Osteoblast (primary cell): ENCODE measurements at regions not wholly inside any gene's neighbourhood (a gene's known extent, or its start where the extent isn't known, plus 50 kb on each side); places are given as distances from the start of the nearest gene placed in this dataset.
"Not testable (repeated sequence)": the region's sequence is repeated elsewhere in the genome, so short reads cannot be mapped to it uniquely, and the experiment has no call there.

Source experiments
- DNase-seq: peaks from one replicate; pipeline ENCODE4 v3.0.0; 2011; ENCODE audit warnings: low spot score, mixed read lengths; ENCODE audit not compliant: insufficient read length; ENCODE audit errors: missing footprints
- H2AFZ ChIP-seq: 2 replicates; pipeline ENCODE4 v1.6.0; 2011; ENCODE audit warnings: mild to moderate bottlenecking, low read length
- H3K27ac ChIP-seq: 2 replicates; pipeline ENCODE4 v1.5.1; 2011; ENCODE audit warnings: mild to moderate bottlenecking, low read depth, low read length, moderate library complexity
- H3K27me3 ChIP-seq: 2 replicates; pipeline ENCODE4 v1.6.0; 2012; ENCODE audit warnings: mild to moderate bottlenecking, control low read depth, inconsistent platforms, low read length, moderate library complexity; ENCODE audit not compliant: insufficient read depth
- H3K36me3 ChIP-seq: 2 replicates; pipeline ENCODE4 v1.5.1; 2011; ENCODE audit warnings: mild to moderate bottlenecking, low read length, control low read depth, moderate library complexity; ENCODE audit not compliant: insufficient read depth
- H3K4me1 ChIP-seq: 2 replicates; pipeline ENCODE4 v1.5.1; 2011; ENCODE audit warnings: mild to moderate bottlenecking, low read length, control low read depth, moderate library complexity; ENCODE audit not compliant: insufficient read depth
- H3K4me2 ChIP-seq: 2 replicates; pipeline ENCODE4 v1.6.0; 2011; ENCODE audit warnings: mild to moderate bottlenecking, low read length; ENCODE audit not compliant: insufficient read depth
- H3K4me3 ChIP-seq: fragments of 200-600 bp; sonication (generic); 3 replicates; pipeline ENCODE4 v1.5.1; 2012; ENCODE audit warnings: mild to moderate bottlenecking, low read length, inconsistent platforms; ENCODE audit not compliant: insufficient read depth
- H3K79me2 ChIP-seq: 2 replicates; pipeline ENCODE4 v1.6.0; 2012; ENCODE audit warnings: mild to moderate bottlenecking, low read length, control low read depth, inconsistent platforms; ENCODE audit not compliant: insufficient read depth
- H3K9me3 ChIP-seq: 2 replicates; pipeline ENCODE4 v1.5.1; 2011; ENCODE audit warnings: low read depth, low read length, control low read depth
- H4K20me1 ChIP-seq: 2 replicates; pipeline ENCODE4 v1.6.0; 2012; ENCODE audit warnings: mild to moderate bottlenecking, low read length, control low read depth; ENCODE audit not compliant: insufficient read depth

GRCh38 chr2:87653373-87653772, 94.5 kb upstream of the PLGLB2 start:
- not testable (repeated sequence) for H3K79me2 ChIP-seq, H3K27me3 ChIP-seq, H3K4me3 ChIP-seq, H3K9me3 ChIP-seq, H4K20me1 ChIP-seq, H3K27ac ChIP-seq, H3K4me1 ChIP-seq, H3K36me3 ChIP-seq, H3K4me2 ChIP-seq, DNase-seq, H2AFZ ChIP-seq

GRCh38 chr2:87654136-87654814, 93.6 kb upstream of the PLGLB2 start:
- not testable (repeated sequence) for H4K20me1 ChIP-seq, H3K27me3 ChIP-seq, H3K36me3 ChIP-seq, H3K4me3 ChIP-seq, H3K9me3 ChIP-seq, H3K4me2 ChIP-seq, H3K79me2 ChIP-seq, H3K27ac ChIP-seq, H3K4me1 ChIP-seq, H2AFZ ChIP-seq, DNase-seq

DNA sequence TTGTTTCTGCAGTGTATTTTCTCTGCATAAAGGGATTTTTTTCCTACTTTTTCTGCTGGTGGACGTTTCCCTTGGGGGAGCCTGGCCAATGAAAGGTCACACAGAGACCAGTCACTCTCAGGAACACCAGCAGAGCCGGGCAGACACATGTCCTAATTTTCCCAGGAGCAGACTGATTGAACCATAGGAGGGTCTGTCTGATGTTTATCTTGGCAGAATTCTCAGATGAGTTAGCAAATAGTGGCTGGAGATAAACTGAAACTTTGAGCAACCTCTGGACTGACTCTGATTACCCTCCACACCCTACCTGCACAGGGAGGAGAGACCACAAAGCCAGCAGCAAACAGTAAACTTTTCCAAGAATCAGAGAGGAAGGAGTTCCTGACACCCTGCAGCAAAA, 90.0 kb upstream of the PLGLB2 start:
- not testable (repeated sequence) for H3K27me3 ChIP-seq, H3K36me3 ChIP-seq, H3K4me3 ChIP-seq, H3K4me2 ChIP-seq, H3K9me3 ChIP-seq, H2AFZ ChIP-seq, H3K4me1 ChIP-seq, H3K79me2 ChIP-seq, H4K20me1 ChIP-seq, DNase-seq, H3K27ac ChIP-seq

DNA sequence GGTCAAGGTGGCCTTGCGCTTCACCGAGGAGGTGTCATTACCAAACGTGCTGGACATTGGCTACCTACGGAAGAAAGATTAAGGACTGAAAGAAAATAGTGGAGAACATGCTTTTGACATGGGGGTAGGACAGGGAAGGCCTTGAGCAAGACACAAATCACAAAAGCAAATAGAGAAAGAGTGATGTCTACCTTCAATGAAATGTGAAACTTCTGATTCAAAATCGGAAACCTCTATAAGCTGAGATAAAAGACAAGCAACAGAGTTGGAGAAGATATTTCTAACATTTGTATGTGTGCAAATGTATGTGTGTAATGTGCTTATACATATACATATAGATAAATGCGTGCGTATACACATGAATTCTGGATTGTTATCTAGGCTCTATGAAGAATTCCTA, 89.5 kb upstream of the PLGLB2 start:
- H3K4me1 ChIP-seq, H3K36me3 ChIP-seq, H3K9me3 ChIP-seq, H3K27ac ChIP-seq, H3K4me3 ChIP-seq, H3K27me3 ChIP-seq, H2AFZ ChIP-seq, H3K4me2 ChIP-seq, DNase-seq, H3K79me2 ChIP-seq, H4K20me1 ChIP-seq: not testable (repeated sequence)

GRCh38 chr2:87658976-87659375, 88.9 kb upstream of the PLGLB2 start:
- not testable (repeated sequence) for DNase-seq, H3K27me3 ChIP-seq, H3K36me3 ChIP-seq, H3K4me1 ChIP-seq, H3K4me3 ChIP-seq, H3K79me2 ChIP-seq, H3K9me3 ChIP-seq, H4K20me1 ChIP-seq, H2AFZ ChIP-seq, H3K4me2 ChIP-seq, H3K27ac ChIP-seq

GRCh38 chr2:87660164-87660563, 87.7 kb upstream of the PLGLB2 start:
- H3K27ac ChIP-seq, H3K36me3 ChIP-seq, H3K79me2 ChIP-seq, H3K4me3 ChIP-seq, H3K4me1 ChIP-seq, H2AFZ ChIP-seq, H3K4me2 ChIP-seq, H3K27me3 ChIP-seq, H4K20me1 ChIP-seq, H3K9me3 ChIP-seq, DNase-seq: not testable (repeated sequence)

- H3K4me3 ChIP-seq, DNase-seq, H4K20me1 ChIP-seq, H3K27ac ChIP-seq, H3K79me2 ChIP-seq, H3K36me3 ChIP-seq, H2AFZ ChIP-seq, H3K4me1 ChIP-seq, H3K4me2 ChIP-seq, H3K9me3 ChIP-seq, H3K27me3 ChIP-seq: not testable (repeated sequence)
These were observed 85.3 kb upstream of the PLGLB2 start for GRCh38 chr2:87662316-87663290.

- H3K4me2 ChIP-seq, H3K4me1 ChIP-seq, H4K20me1 ChIP-seq, DNase-seq, H2AFZ ChIP-seq, H3K9me3 ChIP-seq, H3K79me2 ChIP-seq, H3K36me3 ChIP-seq, H3K27me3 ChIP-seq, H3K27ac ChIP-seq, H3K4me3 ChIP-seq: not testable (repeated sequence)
These were observed 84.5 kb upstream of the PLGLB2 start for GRCh38 chr2:87663347-87663746.

DNA sequence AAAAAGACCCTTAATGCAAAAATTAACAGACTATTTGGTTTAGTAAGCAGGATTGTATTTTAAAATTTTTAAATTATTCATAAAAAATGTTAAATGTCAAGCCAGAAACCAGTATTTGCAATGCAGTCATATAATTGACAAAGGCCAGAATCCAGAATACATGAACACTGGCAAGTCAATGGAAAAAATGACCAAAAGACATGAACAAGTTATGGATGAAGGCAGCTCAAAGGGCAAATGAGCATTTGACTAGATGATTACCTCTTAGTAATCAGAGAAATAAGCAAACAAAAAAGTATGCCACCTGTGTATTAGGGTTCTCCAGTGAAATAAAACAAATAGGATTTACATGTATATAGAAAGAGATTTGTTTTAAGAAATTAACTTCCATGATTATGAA, 80.9 kb upstream of the PLGLB2 start:
- H2AFZ ChIP-seq, H3K27ac ChIP-seq, H3K4me2 ChIP-seq, H4K20me1 ChIP-seq, H3K27me3 ChIP-seq, H3K79me2 ChIP-seq, H3K4me3 ChIP-seq, H3K9me3 ChIP-seq, H3K4me1 ChIP-seq, DNase-seq, H3K36me3 ChIP-seq: not testable (repeated sequence)
